Esophagus mucosa (tissue), 1 donor: ENCODE measurements at regions not wholly inside any gene's neighbourhood (a gene's known extent, or its start where the extent isn't known, plus 50 kb on each side); places are given as distances from the start of the nearest gene placed in this dataset.
A peak's percentile ranks its signal among the peaks of the same experiment; 100 is the strongest.
"Not testable (repeated sequence)": the region's sequence is repeated elsewhere in the genome, so short reads cannot be mapped to it uniquely, and the experiment has no call there.

Experiments used
- ATAC-seq: fragments of 200-7000 bp; cut with Tn5 transposase; one replicate; pipeline ENCODE4 v1.9.1; 2020
- donor health status: DM: yes; HTN: yes; CAD: no.

- ATAC-seq: no peak
Observed at GRCh38 chr4:98828801-98829200, 100.1 kb downstream of the EIF4E start.

GRCh38 chr4:98827661-98828060, 101.3 kb downstream of the EIF4E start:
- ATAC-seq: no peak

- ATAC-seq: no peak
Observed at GRCh38 chr4:98822144-98822543, 106.8 kb downstream of the EIF4E start.

GRCh38 chr4:98818116-98818515, 110.8 kb downstream of the EIF4E start:
- ATAC-seq: not testable (repeated sequence)

GRCh38 chr4:98816816-98817215, 112.1 kb downstream of the EIF4E start:
- no peak for ATAC-seq

- ATAC-seq: no peak
Observed at GRCh38 chr4:98816386-98816785, 112.5 kb downstream of the EIF4E start.

GRCh38 chr4:98804403-98804802, 124.5 kb downstream of the EIF4E start:
- no peak for ATAC-seq

- ATAC-seq: peak; percentile 38
Observed at GRCh38 chr4:98803251-98803650, 125.7 kb downstream of the EIF4E start.

GRCh38 chr4:98802770-98803198, 126.1 kb downstream of the EIF4E start:
- ATAC-seq: no peak

- no peak for ATAC-seq
Observed at GRCh38 chr4:98801259-98801725, 127.6 kb downstream of the EIF4E start.

GRCh38 chr4:98796991-98797390, 131.9 kb downstream of the EIF4E start:
- ATAC-seq: no peak

- ATAC-seq: peak; percentile 99
Observed at GRCh38 chr4:98794565-98795205, 134.2 kb downstream of the EIF4E start.

- ATAC-seq: peak; percentile 81
Observed at GRCh38 chr4:98793658-98794057, 135.2 kb upstream of the TSPAN5 start.

- ATAC-seq: no peak
Observed at GRCh38 chr4:98786866-98787265, 128.5 kb upstream of the TSPAN5 start.

GRCh38 chr4:98784947-98785706, 126.7 kb upstream of the TSPAN5 start:
- ATAC-seq: no peak

GRCh38 chr4:98781641-98782357, 123.4 kb upstream of the TSPAN5 start:
- ATAC-seq: no peak

- no peak for ATAC-seq
Observed at GRCh38 chr4:98780926-98781325, 122.5 kb upstream of the TSPAN5 start.

- ATAC-seq: peak; percentile 35
Observed at GRCh38 chr4:98779088-98779487, 120.7 kb upstream of the TSPAN5 start.

GRCh38 chr4:98778206-98778605, 119.8 kb upstream of the TSPAN5 start:
- peak; percentile 87 for ATAC-seq

GRCh38 chr4:98775672-98776071, 117.3 kb upstream of the TSPAN5 start:
- no peak for ATAC-seq

GRCh38 chr4:98773638-98774037, 115.2 kb upstream of the TSPAN5 start:
- ATAC-seq: peak; percentile 94

GRCh38 chr4:98771959-98772632, 113.7 kb upstream of the TSPAN5 start:
- no peak for ATAC-seq

GRCh38 chr4:98765771-98766170, 107.4 kb upstream of the TSPAN5 start:
- ATAC-seq: no peak
